H1 (cell line): ENCODE measurements at regions not wholly inside any gene's neighbourhood (a gene's known extent, or its start where the extent isn't known, plus 50 kb on each side); places are given as distances from the start of the nearest gene placed in this dataset.

Experiments
- CTCF ChIA-PET: fragments of 300-600 bp; sonication (Branson Sonifier 250); formaldehyde crosslinking; loops from one replicate; lab custom pipeline; 2021; ENCODE audit not compliant: partially characterized antibody; lab: Charles Lee
- POLR2A ChIA-PET: fragments of 300-600 bp; sonication (Branson Sonifier 250); formaldehyde crosslinking; loops from one replicate; lab custom pipeline; 2021; ENCODE audit warnings: inconsistent platforms; ENCODE audit not compliant: partially characterized antibody; lab: Charles Lee
- DNase-seq, 2 experiments: peaks; one replicate each; pipeline versions ENCODE4 v3.0.0 to v3.0.0-alpha.2; 2010 to 2022; ENCODE audit warnings: low spot score in 2 of 2, low read depth in 1 of 2, mixed read lengths in 1 of 2
- FAIRE-seq: peaks from 2 replicates; lab custom pipeline; 2011; peaks lifted over from hg19 to GRCh38; lab: Jason Lieb, UNC
- H2AFZ ChIP-seq: 2 replicates; pipeline ENCODE4 v1.8.1; 2012; ENCODE audit warnings: low read length, inconsistent platforms
- H2AK5ac ChIP-seq: 2 replicates; pipeline ENCODE4 v1.6.1; 2013; ENCODE audit warnings: low read depth, low read length
- H2BK120ac ChIP-seq: replicated peaks from 2 replicates; pipeline ENCODE3; 2013; ENCODE audit warnings: low read depth, low read length, inconsistent platforms
- H2BK12ac ChIP-seq: 2 replicates; pipeline ENCODE4 v1.6.1; 2013; ENCODE audit warnings: low read depth, low read length
- H2BK15ac ChIP-seq: 2 replicates; pipeline ENCODE4 v1.6.1; 2013; ENCODE audit warnings: low read length
- H2BK20ac ChIP-seq: 2 replicates; pipeline ENCODE4 v1.6.1; 2013; ENCODE audit warnings: low read length
- H2BK5ac ChIP-seq: 2 replicates; pipeline ENCODE4 v1.6.1; 2013; ENCODE audit warnings: low read depth, low read length
- H3K14ac ChIP-seq: 2 replicates; pipeline ENCODE4 v1.6.1; 2013; ENCODE audit warnings: inconsistent platforms; ENCODE audit not compliant: insufficient read length
- H3K18ac ChIP-seq: 2 replicates; pipeline ENCODE4 v1.6.1; 2013; ENCODE audit warnings: low read length; ENCODE audit errors: extremely low read depth
- H3K23ac ChIP-seq: 2 replicates; pipeline ENCODE4 v1.6.1; 2013; ENCODE audit warnings: inconsistent platforms; ENCODE audit not compliant: insufficient read length
- H3K23me2 ChIP-seq: 2 replicates; pipeline ENCODE4 v1.6.1; 2013; ENCODE audit warnings: low read depth, low read length
- H3K27ac ChIP-seq: 2 replicates; pipeline ENCODE4 v1.6.1; 2011; ENCODE audit warnings: low read depth, low read length, inconsistent platforms
- H3K27me3 ChIP-seq, 4 experiments: replicated peaks in 1 of 4; 1 replicate in 1 of 4; 2 replicates in 3 of 4; pipeline versions ENCODE4 v1.6.1 to v1.8.1; 2011 to 2013; ENCODE audit warnings: low read length in 3 of 4, mild to moderate bottlenecking in 3 of 4, inconsistent platforms in 2 of 4, mixed read lengths in 2 of 4, moderate library complexity in 1 of 4; ENCODE audit not compliant: control insufficient read depth in 3 of 4, insufficient read depth in 3 of 4; ENCODE audit errors: extremely low read depth in 1 of 4
- H3K36me3 ChIP-seq, 4 experiments: 2 replicates each; pipeline versions ENCODE4 v1.6.1 to v1.8.1; 2011 to 2013; ENCODE audit warnings: mild to moderate bottlenecking in 4 of 4, low read length in 3 of 4, moderate library complexity in 2 of 4, control low read depth in 1 of 4, inconsistent platforms in 1 of 4; ENCODE audit not compliant: insufficient read depth in 4 of 4, control insufficient read depth in 2 of 4
- H3K4ac ChIP-seq: replicated peaks from 2 replicates; pipeline ENCODE3; 2013; ENCODE audit warnings: low read length, low read depth, mixed read lengths, inconsistent platforms; ENCODE audit not compliant: insufficient read length
- H3K4me1 ChIP-seq, 4 experiments: replicated peaks in 1 of 4; 1 replicate in 1 of 4; 2 replicates in 3 of 4; pipeline versions ENCODE4 v1.6.1 to v1.8.1; 2011 to 2013; ENCODE audit warnings: low read length in 3 of 4, inconsistent platforms in 2 of 4, mixed read lengths in 1 of 4; ENCODE audit not compliant: insufficient read depth in 4 of 4, control insufficient read depth in 3 of 4
- H3K4me2 ChIP-seq, 2 experiments: 2 replicates each; pipeline versions ENCODE4 v1.6.1 to v1.8.1; 2011 to 2013; ENCODE audit warnings: low read depth in 2 of 2, low read length in 2 of 2, control low read depth in 1 of 2, inconsistent platforms in 1 of 2, mild to moderate bottlenecking in 1 of 2; ENCODE audit not compliant: insufficient read depth in 1 of 2
- H3K4me3 ChIP-seq, 4 experiments: fragments of 200-600, 300-600 bp in 1 of 4; sonication (generic), shearing (Covaris generic), sonication (Bioruptor Twin) in 1 of 4; 2 replicates each; pipeline versions ENCODE4 v1.5.1 to v1.8.1; 2011 to 2016; ENCODE audit warnings: low read length in 4 of 4, low read depth in 3 of 4, control low read depth in 2 of 4, inconsistent platforms in 2 of 4, mild to moderate bottlenecking in 2 of 4, mixed read lengths in 1 of 4, moderate library complexity in 1 of 4; ENCODE audit not compliant: insufficient read depth in 2 of 4; ENCODE audit errors: extremely low read depth in 1 of 4
- H3K56ac ChIP-seq: replicated peaks from 2 replicates; pipeline ENCODE3; 2013; ENCODE audit warnings: low read depth, mild to moderate bottlenecking, mixed read lengths, low read length, inconsistent platforms; ENCODE audit not compliant: insufficient read length
- H3K79me1 ChIP-seq: 2 replicates; pipeline ENCODE4 v1.6.1; 2013; ENCODE audit warnings: low read depth, low read length, control low read depth
- H3K79me2 ChIP-seq, 2 experiments: 2 replicates each; pipeline versions ENCODE4 v1.6.1 to v1.8.1; 2012 to 2013; ENCODE audit warnings: low read length in 2 of 2, mild to moderate bottlenecking in 2 of 2, inconsistent platforms in 1 of 2; ENCODE audit not compliant: insufficient read depth in 2 of 2, control insufficient read depth in 1 of 2
- H3K9ac ChIP-seq, 4 experiments: replicated peaks in 1 of 4; 1 replicate in 1 of 4; 2 replicates in 3 of 4; pipeline versions ENCODE4 v1.6.1 to v1.8.1; 2011 to 2013; ENCODE audit warnings: low read depth in 3 of 4, low read length in 3 of 4, control low read depth in 2 of 4, mild to moderate bottlenecking in 2 of 4, moderate library complexity in 2 of 4, inconsistent platforms in 1 of 4; ENCODE audit errors: extremely low read depth in 1 of 4
- H3K9me3 ChIP-seq, 2 experiments: 2 replicates each; pipeline versions ENCODE4 v1.6.1 to v1.8.1; 2012 to 2013; ENCODE audit warnings: mild to moderate bottlenecking in 2 of 2, moderate library complexity in 2 of 2, control low read depth in 1 of 2, inconsistent platforms in 1 of 2, low read depth in 1 of 2, low read length in 1 of 2, mixed read lengths in 1 of 2; ENCODE audit not compliant: insufficient read depth in 2 of 2
- H4K20me1 ChIP-seq, 2 experiments: replicated peaks in 1 of 2; 2 replicates each; pipeline versions ENCODE3 to v1.8.1; 2011 to 2013; ENCODE audit warnings: inconsistent platforms in 2 of 2, low read length in 2 of 2, mild to moderate bottlenecking in 1 of 2; ENCODE audit not compliant: insufficient read depth in 2 of 2, control insufficient read depth in 1 of 2
- H4K5ac ChIP-seq: 2 replicates; pipeline ENCODE4 v1.6.1; 2013; ENCODE audit warnings: low read length, low read depth, mixed read lengths, inconsistent platforms; ENCODE audit not compliant: insufficient read length
- H4K8ac ChIP-seq: 2 replicates; pipeline ENCODE4 v1.8.0; 2013; ENCODE audit warnings: mild to moderate bottlenecking, moderate library complexity, low read length, inconsistent platforms; ENCODE audit not compliant: insufficient read depth; ENCODE audit errors: extremely low read depth
- H4K91ac ChIP-seq: replicated peaks from 2 replicates; pipeline ENCODE3; 2013; ENCODE audit warnings: low read length, mixed read lengths, inconsistent platforms; ENCODE audit not compliant: insufficient read length
- ATF3 ChIP-seq: IDR thresholded peaks from 2 replicates; pipeline ENCODE4 v1.6.1; 2011; ENCODE audit warnings: low read depth, mild to moderate bottlenecking, low read length; ENCODE audit not compliant: insufficient read depth
- CREB1 ChIP-seq: IDR thresholded peaks from 2 replicates; pipeline ENCODE4 v1.6.1; 2012; ENCODE audit warnings: inconsistent platforms
- EP300 ChIP-seq, 2 experiments: IDR thresholded peaks; 1 replicate in 1 of 2; 2 replicates in 1 of 2; pipeline ENCODE4 v1.6.1; 2011 to 2012; ENCODE audit warnings: low read depth in 2 of 2, low read length in 2 of 2, mild to moderate bottlenecking in 2 of 2, borderline replicate concordance in 1 of 2, inconsistent platforms in 1 of 2, moderate library complexity in 1 of 2
- JUND ChIP-seq: IDR thresholded peaks from 2 replicates; pipeline ENCODE4 v1.6.1; 2011; ENCODE audit warnings: mild to moderate bottlenecking, improper control_type of control experiment, low read length
- MAFK ChIP-seq: IDR thresholded peaks from 2 replicates; pipeline ENCODE4 v1.6.1; 2012; ENCODE audit warnings: low read depth, mild to moderate bottlenecking, improper control_type of control experiment, low read length
- MAX ChIP-seq: IDR thresholded peaks from 2 replicates; pipeline ENCODE4 v1.6.1; 2012; ENCODE audit warnings: inconsistent platforms
- NRF1 ChIP-seq: IDR thresholded peaks from 2 replicates; pipeline ENCODE4 v1.6.1; 2011; ENCODE audit warnings: mild to moderate bottlenecking, low read depth, low read length, improper control_type of control experiment
- SIRT6 ChIP-seq: IDR thresholded peaks from one replicate; pipeline ENCODE4 v1.7.1; 2012; ENCODE audit warnings: low read length, inconsistent platforms
- SIX5 ChIP-seq: IDR thresholded peaks from 2 replicates; pipeline ENCODE4 v1.6.1; 2011; ENCODE audit warnings: mild to moderate bottlenecking, low read depth, low read length
- SP4 ChIP-seq: IDR thresholded peaks from 2 replicates; pipeline ENCODE4 v1.6.1; 2012; ENCODE audit warnings: low read length, inconsistent platforms
- SRF ChIP-seq: IDR thresholded peaks from 2 replicates; pipeline ENCODE4 v1.6.1; 2011; ENCODE audit warnings: mild to moderate bottlenecking, low read depth, low read length, moderate library complexity
- SUZ12 ChIP-seq: fragments of 200-600 bp; sonication (generic); IDR thresholded peaks from 2 replicates; pipeline ENCODE4 v1.6.1; 2012; ENCODE audit warnings: mild to moderate bottlenecking, inconsistent platforms, low read length, moderate library complexity, mixed read lengths
- WGBS, 2 experiments: shearing (Covaris generic) in 1 of 2; methylation state at CpG; one replicate each; pipeline versions ENCODE4 v1.1.6 to v1.1.7; 2013 to 2015; ENCODE audit warnings: low lambda C conversion rate in 2 of 2, mixed read lengths in 2 of 2, inconsistent platforms in 1 of 2, low coverage in 1 of 2, missing lambda C conversion rate in 1 of 2; ENCODE audit not compliant: insufficient replicate concordance in 2 of 2, insufficient coverage in 1 of 2, insufficient read length in 1 of 2; ENCODE audit errors: extremely low coverage in 1 of 2, missing lambda C conversion rate in 1 of 2; 5-methylcytosine and 5-hydroxymethylcytosine counted together

GRCh38 chr7:125857606-125858005 lies 928.0 kb upstream of the POT1 start:
- Histone ChIP-seq H3K27ac (no peak overlapping the region), H3K79me2 (no peaks in the 10 kb centered on the region), H4K20me1 (no peaks in the 10 kb centered on the region), H3K14ac (no peak overlapping the region), H4K91ac (no peak overlapping the region), H3K4ac (no peak overlapping the region), H3K4me2 (no peak overlapping the region), H3K27me3 (no peaks in the 10 kb centered on the region), H3K9ac (no peak overlapping the region), H2BK12ac (no peak overlapping the region), H2BK15ac (no peak overlapping the region), H3K4me1 (no peaks in the 10 kb centered on the region), H4K5ac (no peak overlapping the region), H3K4me3 (no peak overlapping the region), H2BK120ac (no peak overlapping the region), H3K23me2 (no peaks in the 10 kb centered on the region; the same call in 1 of the 2 replicates), H2BK5ac (no peak overlapping the region), H3K36me3 (no peaks in the 10 kb centered on the region), H2AK5ac (no peak overlapping the region), H4K8ac (no peak overlapping the region), H3K23ac (no peak overlapping the region), H3K18ac (no peak overlapping the region), H3K9me3 (no peaks in the 10 kb centered on the region), H3K79me1 (no peaks in the 10 kb centered on the region), H2AFZ (no peak overlapping the region), H3K56ac (no peak overlapping the region), H2BK20ac (no peak overlapping the region)
- 97% methylated on average over 5 of the region's 5 CpGs; no CpG with 5 or more reads in 1 of the 2 experiments for WGBS, 2 experiments
- no peak for FAIRE-seq
- no peak for TF ChIP-seq EP300 (IDR thresholded peaks at IDR 0.05; ENCODE audit: borderline replicate concordance in 1 of 2, low read depth in 2 of 2, low read length in 2 of 2)
- no peak for TF ChIP-seq ATF3
- TF ChIP-seq SUZ12: no peak
- no peak for TF ChIP-seq NRF1
- TF ChIP-seq SP4: no peak
- TF ChIP-seq CREB1: no peak
- TF ChIP-seq SIX5: no peak
- no peak for TF ChIP-seq MAFK
- no peak for TF ChIP-seq MAX
- TF ChIP-seq SIRT6: no peak
- no peak for TF ChIP-seq SRF
- no peak for TF ChIP-seq JUND
- POLR2A ChIA-PET: no interaction called here
- CTCF ChIA-PET: no interaction called here
- DNase-seq: no peak
